HG03575 (cell line): ENCODE measurements at regions not wholly inside any gene's neighbourhood (a gene's known extent, or its start where the extent isn't known, plus 50 kb on each side); places are given as distances from the start of the nearest gene placed in this dataset.
"Not testable (repeated sequence)": the region's sequence is repeated elsewhere in the genome, so short reads cannot be mapped to it uniquely, and the experiment has no call there.

ENCODE experiments used
- ATAC-seq: cut with Tn5 transposase; IDR thresholded peaks from one replicate; pipeline ENCODE4 v1.9.1; 2021; ENCODE audit not compliant: unreplicated experiment, insufficient number of reproducible peaks, low FRiP score; ENCODE audit errors: extremely low read depth

DNA sequence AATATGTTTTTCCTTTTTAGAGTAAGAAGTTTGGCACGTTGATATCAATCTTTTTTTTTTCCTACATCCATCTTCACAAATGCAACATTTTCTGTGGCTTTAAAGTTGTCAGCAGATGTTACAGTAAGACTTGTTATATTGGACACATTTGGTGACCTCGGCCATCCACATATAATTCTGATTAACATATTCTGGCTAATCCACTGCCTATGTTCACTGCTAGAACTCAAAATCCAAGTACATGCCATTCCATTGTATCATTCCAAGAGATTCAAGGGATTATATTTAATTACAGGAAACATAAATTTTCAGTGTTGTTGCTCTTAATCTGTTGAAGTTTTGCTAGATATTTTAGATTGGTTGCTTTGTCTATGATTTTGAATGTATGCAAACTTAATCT is 367.6 kb downstream of the TENT5A start:
- ATAC-seq = no peak

DNA sequence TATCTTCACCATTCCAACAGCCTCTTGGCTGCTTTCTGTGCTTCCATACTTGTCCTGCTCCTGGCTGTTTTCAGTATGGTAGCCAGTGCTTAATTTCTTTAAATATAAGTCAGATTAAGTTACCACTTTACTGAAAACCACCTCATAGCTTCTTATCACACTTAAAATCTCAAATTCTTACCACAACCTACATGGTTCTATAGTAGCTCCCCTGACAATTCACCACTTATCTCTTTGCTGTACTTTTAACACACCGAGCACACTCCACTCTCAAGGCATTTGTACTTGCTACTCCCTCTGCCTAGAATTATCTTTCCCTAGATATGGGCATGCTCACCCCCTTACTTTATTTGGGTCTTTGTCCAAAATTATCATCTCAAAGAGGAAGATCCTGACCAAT is 369.0 kb downstream of the TENT5A start:
- ATAC-seq = no peak

DNA sequence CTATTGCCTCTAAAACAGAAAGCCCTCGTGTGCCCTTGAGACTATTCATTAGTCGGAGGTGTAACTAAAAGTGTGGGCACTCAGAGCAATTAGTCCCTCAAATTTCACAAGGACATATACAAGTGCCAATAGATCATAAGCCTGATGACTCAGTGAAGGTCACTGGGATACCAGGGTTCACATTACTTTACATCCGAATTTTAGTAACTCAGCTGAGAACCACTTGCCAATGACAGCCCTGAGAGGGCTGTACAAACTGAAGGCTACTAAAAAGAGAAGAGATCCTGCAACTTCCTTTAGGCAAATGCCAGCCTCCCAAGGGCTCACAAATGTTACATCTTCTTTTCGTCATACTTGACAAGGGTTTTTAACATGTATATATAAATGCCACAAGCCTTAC is 369.6 kb downstream of the TENT5A start:
- no peak for ATAC-seq

DNA sequence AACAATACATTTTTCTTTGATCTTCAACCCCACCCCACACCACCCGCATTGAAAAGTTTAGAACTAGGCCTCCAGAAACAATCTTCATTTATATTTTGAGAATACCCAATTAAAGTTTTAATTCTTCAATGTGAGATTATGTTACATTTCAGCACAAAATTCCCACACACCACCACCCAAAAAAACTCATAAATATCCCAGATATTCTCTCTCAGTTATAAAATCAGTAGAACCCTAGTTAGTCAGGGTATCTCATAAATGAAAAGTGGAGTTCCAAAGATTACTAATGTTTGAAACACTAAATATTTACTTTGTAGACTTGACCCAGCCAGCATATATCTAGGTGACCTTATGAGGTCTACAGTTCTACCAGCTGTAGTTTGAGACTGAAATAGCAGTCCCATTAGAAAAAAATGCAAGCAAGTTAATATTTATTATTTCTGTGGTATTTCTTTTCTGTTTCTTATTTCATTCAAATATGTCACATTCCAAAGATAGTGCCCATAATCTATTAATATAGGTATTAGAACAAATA is 371.0 kb downstream of the TENT5A start:
- no peak for ATAC-seq

DNA sequence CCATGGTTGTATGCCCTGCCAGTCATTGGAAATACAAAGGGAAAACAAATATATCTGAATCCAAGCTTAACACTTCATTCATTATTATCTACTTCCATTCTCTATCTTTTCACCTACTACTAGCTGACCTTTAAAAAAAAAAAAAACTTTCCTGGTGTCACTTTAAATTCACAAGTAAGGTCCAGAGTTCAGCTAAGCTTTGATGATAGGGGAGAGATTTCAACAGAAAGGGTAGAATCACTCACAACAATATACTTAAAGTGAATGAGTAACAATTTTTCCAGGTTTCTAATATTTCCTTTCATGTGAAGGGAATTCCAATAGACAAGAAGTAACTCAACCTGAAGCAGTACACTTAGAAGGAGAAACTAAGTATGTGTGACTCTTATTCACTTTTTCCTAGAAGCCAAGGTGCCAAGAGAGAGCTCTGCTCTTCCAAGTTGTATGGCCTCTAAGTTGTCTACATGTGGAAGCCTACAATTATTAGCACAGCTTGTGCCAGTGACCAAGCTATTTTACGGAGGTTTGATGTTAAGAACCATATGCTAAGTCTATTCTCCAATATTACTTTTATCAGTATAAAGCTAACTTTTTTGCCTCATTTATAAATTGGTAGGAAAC is 371.7 kb downstream of the TENT5A start:
- no peak for ATAC-seq

DNA sequence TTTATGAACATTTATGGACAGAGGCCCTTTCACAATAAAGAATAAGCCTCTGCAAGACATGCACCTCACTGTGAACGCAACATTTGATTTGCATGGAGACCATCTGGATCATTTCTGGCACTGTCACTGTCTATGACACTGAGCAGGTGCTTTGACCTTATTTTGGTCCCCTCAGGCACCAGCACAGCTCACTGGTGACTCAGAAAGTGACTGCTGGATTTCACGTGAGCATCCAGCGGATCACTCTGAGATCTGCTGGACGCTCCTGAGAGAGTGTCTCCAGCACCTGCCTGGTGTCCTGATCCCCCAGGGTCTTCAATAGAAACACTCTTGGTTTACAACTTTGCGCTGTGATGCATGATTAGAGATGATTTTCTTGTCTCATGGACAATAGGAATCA is 375.7 kb downstream of the TENT5A start:
- ATAC-seq = no peak

DNA sequence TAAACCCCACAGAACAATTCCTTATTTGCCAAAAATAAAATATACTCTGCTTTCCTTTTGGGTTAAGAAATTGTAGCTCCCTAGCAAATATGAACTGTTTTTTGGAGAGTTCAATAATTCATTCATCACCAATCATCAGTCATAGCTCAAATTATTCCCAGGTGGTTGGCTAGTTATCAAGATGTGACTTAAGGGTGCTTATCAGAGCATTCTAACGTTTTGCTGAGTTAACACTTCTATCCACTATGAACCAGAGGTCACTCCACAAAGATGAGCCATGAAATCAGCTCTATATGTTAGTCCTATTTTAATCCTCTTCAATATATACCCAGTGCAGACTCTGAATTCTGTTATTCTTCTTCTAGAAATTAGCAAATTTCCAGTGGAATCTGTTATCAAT is 379.1 kb downstream of the TENT5A start:
- no peak for ATAC-seq

DNA sequence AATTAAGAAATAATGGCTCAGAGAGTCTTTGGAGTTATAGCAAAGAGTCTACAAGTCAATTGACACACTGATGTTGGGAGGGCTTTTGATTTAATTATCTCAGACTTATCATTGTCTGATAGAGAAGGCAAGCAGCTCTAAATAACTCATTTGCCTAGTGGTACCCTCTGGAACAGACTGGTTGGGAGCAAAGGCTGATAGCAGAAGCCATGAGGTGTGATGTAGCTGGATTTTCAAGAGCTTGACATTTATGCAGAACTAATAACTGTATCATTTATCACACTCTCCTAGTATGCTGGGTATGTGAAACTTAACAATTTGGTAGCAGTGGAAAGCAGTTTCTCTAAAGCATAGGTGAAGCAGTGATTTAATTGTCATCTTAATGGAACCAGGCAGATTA is 380.6 kb downstream of the TENT5A start:
- no peak for ATAC-seq

DNA sequence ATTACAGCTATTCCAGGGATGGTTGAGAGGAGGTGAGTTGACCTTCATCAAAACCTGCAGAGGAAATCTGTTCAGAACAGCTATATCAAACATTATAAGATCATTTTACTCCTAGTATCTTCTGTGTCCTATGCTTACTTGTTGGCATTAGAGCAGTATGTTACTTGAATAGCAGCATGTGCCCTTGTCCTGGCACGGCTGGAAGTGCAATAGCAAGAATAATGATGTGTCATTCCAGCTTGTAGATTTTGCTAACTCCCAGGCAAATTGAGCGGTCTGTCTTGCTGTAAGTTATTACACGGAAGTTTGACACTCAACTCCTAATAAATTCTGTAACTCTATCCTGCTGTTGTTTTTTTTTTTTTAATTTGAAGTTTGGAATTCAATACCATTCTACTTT is 385.5 kb downstream of the TENT5A start:
- ATAC-seq = no peak

DNA sequence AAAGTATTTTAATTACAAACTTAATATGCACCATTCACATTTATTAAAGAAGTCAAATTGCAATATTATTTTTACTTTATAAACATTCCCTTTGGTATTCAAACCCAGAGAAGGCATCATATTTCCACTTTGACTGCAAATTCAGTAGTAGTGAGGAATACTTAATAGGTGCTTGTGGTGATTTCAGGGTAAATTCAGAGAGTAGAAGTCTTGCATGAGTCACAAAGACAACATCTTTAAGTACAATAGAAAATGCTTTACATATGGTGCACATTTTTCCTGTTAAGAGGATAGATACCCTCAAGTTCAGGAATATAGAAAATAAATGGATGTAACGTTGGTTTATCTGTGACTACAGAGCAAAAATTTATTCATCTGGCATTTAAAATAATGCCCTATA is 390.2 kb downstream of the TENT5A start:
- ATAC-seq = no peak

DNA sequence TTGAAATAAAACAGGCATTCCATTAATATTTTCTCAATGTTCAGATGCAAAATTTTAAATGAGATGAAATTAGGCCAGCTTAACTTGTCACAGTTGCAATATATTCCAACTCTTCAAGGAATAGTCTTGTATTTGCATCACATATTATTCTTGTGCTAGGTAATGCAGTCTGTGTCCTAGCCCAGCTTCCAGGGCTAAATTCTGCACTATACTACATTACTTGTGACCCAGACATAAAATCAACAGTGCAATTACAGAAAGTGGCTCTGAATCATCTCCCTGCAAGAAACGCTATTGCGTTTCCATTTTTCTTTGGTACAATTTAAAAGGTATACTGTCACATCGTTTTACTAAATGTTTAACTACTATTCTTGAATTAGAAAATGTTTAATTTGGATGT is 399.2 kb downstream of the TENT5A start:
- ATAC-seq = no peak

DNA sequence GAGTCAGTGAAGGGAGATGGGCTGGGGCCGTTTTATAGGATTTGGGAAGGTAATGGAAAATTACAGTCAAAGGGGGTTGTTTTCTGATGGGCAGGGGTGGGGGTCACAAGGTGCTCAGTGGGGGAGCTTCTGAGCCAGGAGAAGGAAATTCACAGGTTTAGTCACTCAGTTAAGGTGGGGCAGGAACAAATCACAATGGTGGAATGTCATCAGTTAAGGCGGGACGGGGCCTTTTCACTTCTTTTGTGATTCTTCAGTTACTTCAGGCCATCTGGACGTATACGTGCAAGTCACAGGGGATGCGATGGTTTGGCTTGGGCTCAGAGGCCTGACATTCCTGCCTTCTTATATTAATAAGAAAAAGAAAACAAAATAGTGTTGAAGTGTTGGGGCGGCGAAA is 408.5 kb downstream of the TENT5A start:
- not testable (repeated sequence) for ATAC-seq

DNA sequence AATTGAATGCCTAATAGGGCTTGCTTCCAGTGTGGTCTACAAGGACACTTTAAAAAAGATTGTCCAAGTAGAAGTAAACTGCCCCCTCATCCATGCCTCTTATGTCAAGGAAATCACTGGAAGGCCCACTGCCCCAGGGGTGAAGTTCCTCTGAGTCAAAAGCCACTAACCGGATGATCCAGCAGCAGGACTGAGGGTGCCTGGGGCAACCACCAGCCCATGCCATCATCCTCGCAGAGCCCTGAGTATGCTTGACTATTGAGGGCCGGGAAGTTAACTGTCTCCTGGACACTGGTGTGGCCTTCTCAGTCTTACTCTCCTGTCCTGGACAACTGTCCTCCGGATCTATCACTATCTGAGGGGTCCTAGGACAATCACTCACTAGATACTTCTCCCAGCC is 411.5 kb downstream of the TENT5A start:
- ATAC-seq = no peak

DNA sequence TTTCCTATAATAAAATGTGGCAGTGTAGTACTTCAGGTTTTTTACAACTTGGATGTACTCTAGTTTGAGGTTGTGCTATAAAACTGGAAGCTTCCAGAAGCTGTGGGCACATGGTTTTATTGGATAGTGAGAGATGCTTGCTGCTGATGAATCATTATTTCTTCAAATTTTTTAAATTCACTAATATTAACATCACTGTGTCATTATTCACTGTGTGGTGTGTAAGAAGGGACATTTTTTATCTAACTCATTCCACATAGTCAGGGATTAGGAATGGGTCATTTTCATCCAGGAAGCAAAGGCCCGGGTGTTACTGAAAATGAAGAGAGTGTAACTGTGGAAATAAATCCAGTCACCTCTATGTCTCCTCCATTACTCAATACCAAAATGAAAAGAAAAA is 421.0 kb downstream of the TENT5A start:
- no peak for ATAC-seq

DNA sequence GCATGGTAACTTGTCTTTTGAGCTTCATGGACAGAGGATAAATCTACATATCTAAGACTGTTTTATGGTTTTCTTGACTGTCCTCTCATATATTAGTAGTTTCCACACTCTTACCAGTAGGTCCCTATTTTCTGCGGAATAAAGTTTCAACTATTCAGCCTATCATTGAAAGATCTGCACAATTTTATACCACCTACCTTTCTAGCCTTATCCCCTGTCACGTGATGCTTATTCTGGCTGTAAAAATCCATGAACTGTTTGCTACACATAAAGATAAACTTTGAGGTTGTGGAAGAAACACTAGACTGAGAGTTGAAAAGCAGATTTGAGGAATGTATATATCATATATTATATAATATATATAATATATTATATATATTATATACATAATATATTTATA is 423.8 kb downstream of the TENT5A start:
- ATAC-seq = no peak

DNA sequence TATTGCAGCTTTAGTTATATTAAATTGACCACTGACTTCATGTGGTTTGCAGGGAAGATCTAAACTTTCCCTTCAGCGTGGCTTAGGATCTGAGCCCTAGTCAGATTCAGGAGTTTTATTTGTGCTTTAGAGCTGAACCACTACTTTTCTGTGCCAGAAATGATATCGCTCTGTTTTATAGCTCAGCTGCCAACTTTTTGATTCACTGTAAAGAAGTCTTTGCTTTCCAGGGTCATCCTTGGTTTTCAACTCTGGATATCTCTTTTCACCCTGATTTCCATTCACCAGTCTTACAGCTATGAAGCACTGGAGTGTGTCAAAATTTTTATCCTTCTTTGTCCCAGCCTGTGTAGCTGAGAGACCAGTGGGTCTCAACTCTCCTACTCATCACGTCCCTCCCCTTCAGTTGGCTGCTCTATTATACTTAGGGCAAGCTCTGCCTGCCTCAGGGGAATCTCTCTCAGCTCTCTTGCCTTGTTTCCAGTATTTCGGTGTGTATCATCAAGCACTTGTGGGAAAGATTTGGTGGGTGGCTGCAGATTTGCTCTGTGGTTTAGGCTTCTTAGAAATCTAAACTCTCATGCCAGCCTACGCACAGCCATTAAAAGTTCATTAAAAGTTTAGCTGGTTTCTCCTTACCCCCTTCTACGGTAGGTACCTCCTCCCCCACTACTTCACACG is 425.5 kb downstream of the TENT5A start:
- no peak for ATAC-seq

DNA sequence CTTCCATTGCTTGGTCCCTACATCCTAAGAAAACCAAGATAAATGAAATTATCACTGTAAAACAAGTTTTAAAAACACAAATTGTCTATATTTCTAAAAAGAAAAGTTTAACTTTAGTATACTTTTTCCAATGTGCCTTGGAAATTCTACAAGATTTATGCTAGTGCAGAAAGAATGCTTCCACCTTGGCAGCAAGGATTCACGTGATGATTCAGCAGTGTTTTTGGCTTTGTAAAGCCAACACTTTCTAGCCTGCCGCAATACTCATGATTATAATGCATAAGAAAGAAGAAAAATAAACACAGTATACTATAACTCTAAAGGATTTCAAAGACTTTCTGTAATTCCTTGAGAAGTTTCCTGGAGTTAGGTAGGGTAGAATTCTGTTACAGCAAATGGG is 442.7 kb downstream of the TENT5A start:
- no peak for ATAC-seq

DNA sequence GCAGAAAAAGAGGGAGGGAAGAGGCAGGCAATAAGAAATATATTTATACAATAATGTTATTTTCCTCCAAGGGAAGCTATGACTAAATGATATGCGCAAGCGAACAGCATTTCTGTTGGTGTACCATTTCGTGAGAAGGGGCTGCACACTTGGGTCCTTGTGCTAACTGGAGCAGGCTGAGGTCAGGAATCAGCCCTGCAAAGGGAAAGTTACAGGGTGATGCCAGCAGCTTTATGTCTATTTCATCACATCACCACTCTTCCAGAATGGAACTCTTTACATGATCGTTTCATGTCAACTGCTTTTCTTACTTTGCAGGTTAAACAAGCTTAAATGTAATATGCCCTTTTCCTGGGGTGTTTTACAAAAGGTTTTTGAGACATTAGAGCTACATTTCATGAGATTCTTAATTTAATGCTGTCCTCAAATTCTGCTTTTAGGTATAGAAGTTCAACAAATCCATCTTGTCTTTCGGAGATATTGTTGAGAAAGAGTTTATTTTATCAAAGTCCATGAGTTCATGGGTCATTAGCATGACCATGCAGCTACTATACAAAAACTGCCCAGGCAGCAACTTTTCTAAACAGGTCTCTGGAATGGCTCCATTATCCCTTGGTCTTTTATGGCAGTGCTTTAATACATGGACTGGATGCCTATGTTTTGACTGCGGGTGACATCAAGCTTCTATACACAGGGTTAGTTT is 443.8 kb downstream of the TENT5A start:
- no peak for ATAC-seq

DNA sequence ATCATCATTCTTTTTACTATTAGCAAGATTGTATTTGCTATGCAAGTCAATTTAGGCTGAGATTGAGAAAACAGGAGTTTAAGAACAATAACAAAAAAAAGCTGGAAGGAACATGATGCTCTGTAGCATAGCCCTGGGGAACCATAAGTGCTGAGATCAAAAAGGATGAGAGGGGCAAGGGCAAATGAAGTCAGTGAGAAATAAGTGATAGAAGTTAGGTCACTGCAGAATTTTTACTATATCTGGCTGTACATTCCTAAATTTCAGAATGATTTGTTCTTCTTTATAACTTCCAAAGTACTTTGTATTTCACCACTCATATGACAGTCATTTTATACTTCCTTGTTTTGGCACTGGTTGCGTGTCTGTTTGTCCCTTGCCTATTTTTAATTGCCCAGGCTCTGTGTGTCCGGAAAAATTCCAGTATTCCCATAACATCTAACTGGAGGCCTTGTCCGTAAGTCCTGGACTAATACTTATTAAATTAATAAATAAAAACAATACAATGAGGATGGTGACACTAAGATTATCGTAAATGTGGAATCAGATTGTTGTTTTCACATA is 444.7 kb downstream of the TENT5A start:
- no peak for ATAC-seq

DNA sequence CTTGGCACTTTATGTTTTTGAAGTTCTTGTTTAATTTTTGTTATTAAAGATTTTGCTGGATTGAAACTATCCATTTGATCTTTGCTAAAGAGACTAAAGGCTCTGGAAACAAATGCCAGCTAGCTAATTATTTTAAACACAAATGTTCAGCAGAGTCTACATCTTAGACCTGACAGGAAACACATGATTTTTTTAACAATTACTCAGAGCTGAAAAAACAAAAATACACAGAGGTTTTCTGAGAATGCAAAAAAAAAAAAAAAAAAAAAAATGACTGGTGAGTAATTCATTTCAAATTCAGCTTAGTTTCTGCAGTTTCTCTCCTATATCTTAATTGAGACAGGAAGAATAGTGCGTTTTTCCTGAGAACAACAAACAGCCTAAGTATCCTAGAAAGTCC is 448.0 kb downstream of the TENT5A start:
- no peak for ATAC-seq
